Mammary epithelial cell (primary cell): ENCODE measurements at regions not wholly inside any gene's neighbourhood (a gene's known extent, or its start where the extent isn't known, plus 50 kb on each side); places are given as distances from the start of the nearest gene placed in this dataset.

ENCODE experiments used
- EZH2 ChIP-seq: IDR thresholded peaks from 2 replicates; pipeline ENCODE4 v1.6.1; 2012; ENCODE audit warnings: low read length, inconsistent platforms, borderline replicate concordance
- TF ChIP-seq, protein P1 (sequence below), 2 donors: IDR thresholded peaks in 1 of 2; conservative IDR thresholded peaks in 1 of 2; 2 replicates each; pipeline ENCODE4 v1.5.1; 2011 to 2012; ENCODE audit warnings: inconsistent platforms in 2 of 2, low read length in 2 of 2, mild to moderate bottlenecking in 2 of 2, control low read depth in 1 of 2, low read depth in 1 of 2; ENCODE audit not compliant: insufficient read depth in 1 of 2; ENCODE audit errors: extremely low read depth in 1 of 2

DNA sequence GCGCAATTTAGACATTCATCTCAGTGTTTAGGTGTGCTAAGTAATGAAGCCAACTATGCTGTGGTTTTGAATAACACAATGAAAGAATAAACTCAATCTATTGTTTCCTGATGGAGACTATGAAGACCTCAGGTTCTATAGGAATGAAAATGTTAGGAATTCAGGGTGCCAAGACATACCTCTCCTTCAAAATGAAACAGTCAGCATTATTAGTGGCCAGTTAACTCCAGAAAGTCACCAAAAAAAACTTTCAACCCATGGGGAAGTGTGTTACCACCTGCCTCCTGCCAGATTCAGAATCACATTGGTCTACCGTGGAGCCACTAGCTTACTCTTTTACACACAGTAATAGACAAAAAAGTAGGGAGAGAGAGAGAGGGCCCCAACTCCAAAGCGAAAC is 352.9 kb downstream of the GABRG1 start:
- TF ChIP-seq, protein P1, sequence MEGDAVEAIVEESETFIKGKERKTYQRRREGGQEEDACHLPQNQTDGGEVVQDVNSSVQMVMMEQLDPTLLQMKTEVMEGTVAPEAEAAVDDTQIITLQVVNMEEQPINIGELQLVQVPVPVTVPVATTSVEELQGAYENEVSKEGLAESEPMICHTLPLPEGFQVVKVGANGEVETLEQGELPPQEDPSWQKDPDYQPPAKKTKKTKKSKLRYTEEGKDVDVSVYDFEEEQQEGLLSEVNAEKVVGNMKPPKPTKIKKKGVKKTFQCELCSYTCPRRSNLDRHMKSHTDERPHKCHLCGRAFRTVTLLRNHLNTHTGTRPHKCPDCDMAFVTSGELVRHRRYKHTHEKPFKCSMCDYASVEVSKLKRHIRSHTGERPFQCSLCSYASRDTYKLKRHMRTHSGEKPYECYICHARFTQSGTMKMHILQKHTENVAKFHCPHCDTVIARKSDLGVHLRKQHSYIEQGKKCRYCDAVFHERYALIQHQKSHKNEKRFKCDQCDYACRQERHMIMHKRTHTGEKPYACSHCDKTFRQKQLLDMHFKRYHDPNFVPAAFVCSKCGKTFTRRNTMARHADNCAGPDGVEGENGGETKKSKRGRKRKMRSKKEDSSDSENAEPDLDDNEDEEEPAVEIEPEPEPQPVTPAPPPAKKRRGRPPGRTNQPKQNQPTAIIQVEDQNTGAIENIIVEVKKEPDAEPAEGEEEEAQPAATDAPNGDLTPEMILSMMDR (conservative IDR thresholded peaks at IDR 0.05 in 1 of 2, IDR thresholded peaks at IDR 0.05 in 1 of 2; ENCODE audit: extremely low read depth in 1 of 2, insufficient read depth in 1 of 2, low read depth in 1 of 2, low read length in 2 of 2): no peak
- no peak for TF ChIP-seq EZH2
